SK-MEL-5 (cell line): ENCODE measurements at regions not wholly inside any gene's neighbourhood (a gene's known extent, or its start where the extent isn't known, plus 50 kb on each side); places are given as distances from the start of the nearest gene placed in this dataset.

Experiments used
- DNase-seq: peaks from one replicate; pipeline ENCODE4 v3.0.0-alpha.2; 2016; ENCODE audit warnings: low read depth, low spot score
- in situ Hi-C: cut with HindIII; loops from 2 replicates; pipeline ENCODE4 v1.10.0; 2016; ENCODE audit warnings: low sequenced_read_pairs, high pct_unique_total_duplicates, low pct_unique_long_range_greater_than_20kb

DNA sequence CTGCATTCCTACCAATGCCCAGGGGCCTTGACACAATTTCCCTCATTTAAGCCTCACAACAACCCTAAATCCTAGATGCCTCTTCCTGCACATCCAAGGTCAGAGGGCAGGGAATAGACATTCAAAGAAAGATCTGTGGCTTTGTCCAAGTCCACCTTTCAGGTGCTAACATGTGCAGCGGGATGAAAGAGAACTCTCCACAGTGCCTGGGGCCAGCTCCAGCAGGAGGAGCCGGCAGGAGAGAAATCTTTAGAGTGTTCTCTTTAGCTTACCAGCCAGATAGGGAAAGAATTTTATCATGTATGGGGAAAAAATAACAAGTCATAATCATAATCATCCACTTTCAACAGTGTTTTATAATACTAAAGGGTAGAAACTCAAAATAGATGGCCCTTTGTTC lies 319.7 kb downstream of the MATN1 start:
- no peak for DNase-seq
- in situ Hi-C loops = no loop called here

DNA sequence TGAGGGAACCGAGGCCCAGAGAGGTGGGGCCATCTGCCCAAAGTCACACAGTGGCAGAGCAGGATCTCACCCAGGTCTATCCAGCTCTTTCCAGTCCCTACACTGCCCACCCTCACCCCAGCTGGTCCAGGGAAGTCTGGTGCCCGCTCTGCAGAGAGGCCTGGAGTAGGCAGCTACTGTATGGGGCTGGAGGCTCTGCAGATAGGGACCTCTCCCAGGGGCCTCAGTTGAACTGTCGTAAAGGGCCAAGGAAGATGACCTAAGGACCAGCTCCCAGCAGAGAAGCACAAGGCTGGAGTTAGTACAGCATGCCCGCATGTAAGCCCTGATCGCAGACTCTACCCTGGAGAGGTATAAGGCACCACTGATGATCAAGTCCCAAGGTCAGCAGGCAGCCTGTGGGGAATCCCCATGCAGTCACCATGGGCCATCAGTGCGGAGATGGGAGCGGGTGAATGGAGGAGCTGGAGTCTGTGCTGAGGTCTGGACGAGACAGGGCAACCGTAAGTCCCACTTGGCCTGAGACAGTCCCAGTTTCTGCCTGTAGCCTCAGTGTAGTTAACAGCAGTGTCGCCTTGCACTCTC lies 320.2 kb downstream of the MATN1 start:
- in situ Hi-C loops = no loop called here
- no peak for DNase-seq

DNA sequence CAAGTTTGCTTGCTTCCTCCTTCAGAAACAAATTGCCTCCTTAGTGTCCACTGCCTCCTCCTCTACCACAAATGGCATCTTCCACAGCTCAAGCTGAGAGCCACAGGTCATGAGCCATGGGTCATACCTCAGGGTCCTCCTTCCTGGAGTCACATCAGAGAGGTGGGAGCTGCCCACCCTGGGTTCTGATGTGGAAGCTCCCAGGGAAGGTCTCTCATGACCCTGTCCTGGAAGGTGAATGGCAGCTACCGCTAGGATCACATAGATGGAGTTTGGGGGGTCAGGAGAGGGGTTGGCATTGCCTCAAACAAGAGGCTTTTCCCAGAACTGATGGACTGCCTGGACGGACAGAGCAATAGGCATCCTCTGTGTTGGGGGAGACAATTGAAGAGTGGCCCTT lies 321.4 kb downstream of the MATN1 start:
- no peak for DNase-seq
- in situ Hi-C loops = no loop called here

DNA sequence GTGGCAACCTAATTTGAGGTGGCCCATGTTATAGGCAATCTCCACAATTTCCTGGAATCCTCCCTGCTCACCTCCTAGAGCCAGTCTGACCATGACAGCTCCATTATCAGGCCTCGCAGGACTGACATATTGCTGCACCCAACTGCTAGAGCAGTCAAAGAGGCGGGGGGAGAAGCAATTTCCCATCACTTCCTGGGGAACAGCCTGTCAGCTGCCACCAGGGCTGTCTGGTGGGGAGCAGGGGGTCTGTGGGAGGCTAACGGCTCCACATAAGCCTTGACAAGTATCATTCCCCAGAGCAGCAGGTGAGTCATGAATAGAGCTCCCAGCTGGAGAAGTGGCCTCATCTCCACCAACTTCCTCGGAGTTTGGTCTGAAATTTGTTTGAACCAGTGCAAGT lies 322.9 kb downstream of the MATN1 start:
- no peak for DNase-seq
- in situ Hi-C loops = no loop called here

DNA sequence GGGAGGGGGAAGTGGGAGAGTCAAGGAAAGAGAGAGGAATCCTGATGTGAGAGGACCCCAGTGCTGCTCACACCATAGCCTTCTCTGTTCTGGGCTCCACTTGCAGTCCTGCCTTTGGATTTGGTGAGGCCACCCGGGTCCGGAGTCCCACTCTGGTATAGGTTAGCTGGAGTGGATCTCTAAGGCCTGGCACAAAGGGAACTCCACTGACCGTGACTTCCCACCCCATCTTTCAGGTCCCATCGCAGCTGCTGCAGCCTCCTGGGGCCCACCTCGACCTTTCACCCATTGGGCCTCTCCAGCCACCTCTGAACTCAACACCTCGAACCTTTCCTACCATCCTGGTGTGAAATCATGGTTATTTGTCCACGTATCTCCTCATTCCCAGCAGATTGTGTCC lies 324.4 kb downstream of the MATN1 start:
- in situ Hi-C loops = no loop called here
- no peak for DNase-seq

DNA sequence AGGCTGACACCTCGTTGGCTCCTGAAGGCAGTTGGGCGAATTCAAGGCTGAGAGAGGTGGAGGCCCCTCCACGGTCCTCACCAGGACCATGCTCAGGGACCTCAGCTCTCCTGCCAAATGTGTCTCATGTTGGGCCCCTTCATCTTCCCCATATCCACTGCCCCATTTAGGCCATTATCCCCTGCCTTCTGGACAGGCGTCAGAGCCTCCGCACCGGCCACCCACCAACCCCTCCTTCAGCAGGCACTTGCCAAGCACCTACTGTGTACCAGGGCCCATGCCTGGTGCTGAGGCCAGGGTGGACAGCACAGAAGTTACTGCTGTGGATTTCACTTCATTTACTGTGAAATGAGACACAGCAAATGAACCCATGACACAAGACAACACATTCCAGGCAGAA lies 325.8 kb downstream of the MATN1 start:
- no peak for DNase-seq
- in situ Hi-C loops = no loop called here

DNA sequence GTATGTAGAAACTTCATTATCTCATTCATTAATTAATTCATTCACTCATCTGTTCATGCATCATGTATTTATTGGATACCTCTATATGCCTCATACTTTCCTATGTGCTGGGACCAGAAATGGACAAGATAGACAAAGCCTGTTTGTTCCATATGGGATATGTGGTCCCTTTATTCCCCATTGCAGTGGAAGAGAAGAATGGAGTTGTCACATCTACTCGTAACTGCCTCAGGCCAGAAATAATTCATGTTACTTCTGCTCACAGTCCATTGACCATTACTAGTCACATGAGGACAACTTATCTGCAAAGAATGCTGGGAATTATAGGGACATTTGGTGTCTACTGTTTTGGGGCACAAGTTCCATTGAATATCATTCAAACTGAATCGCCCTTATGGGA lies 327.8 kb downstream of the MATN1 start:
- in situ Hi-C loops = no loop called here
- DNase-seq = peak; percentile 61

DNA sequence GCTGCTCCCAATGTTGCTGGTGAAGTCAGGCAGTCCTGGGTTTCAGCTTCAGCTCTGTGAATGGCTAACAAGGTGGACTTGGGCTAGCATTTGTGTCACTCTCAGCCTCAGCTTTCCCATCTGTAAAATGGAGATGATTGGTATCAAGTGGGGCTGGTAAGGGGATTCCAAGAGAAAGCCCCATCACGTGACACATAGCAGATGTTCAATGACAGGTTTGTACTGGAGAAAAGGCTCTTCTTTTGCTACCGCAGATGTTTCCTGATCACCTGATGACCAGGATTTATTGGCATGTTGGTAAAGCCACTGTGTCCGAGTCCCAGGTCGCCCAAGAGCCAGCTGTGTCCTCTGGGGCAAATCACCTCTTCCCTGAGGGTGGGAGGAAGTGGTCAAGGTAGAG lies 335.0 kb downstream of the MATN1 start:
- in situ Hi-C loops = no loop called here
- no peak for DNase-seq

DNA sequence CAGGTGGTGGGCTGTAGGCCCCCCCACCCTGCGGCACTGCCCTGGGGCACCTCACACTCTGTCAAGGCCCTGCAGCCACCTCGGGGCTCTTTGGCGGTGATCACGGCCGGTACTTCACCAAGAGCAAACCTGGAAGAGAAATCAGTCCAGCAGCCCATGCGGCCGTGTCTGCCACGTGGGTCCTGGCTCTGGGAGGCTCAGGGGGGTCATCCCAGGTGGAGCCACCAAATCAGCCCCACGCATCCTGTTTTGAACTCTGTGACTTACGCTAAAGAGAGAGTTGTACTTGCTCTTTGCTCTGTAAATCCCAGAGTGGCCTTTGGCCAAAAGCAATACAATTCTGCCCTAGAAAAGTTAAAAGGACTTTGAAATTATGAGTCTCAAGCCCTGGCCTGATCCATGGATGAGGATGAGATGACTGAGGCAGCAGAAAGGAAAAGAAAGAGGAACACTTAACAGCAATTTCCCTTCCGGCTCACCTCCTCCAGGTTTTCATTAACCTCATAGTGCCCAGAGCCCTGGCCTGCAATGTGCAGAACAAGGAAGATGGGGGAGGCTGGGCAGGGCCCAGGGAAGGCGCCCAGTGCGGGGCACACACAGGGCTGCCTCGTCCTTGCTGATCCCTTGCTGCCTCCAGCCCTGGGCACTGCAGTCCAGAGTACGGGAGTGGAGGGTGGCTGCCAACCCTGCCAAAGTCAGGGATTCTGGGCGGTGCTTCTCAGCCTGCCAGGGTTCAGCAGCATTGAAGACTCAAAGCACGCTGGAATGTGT lies 337.0 kb downstream of the MATN1 start:
- in situ Hi-C loops = no loop called here

DNA sequence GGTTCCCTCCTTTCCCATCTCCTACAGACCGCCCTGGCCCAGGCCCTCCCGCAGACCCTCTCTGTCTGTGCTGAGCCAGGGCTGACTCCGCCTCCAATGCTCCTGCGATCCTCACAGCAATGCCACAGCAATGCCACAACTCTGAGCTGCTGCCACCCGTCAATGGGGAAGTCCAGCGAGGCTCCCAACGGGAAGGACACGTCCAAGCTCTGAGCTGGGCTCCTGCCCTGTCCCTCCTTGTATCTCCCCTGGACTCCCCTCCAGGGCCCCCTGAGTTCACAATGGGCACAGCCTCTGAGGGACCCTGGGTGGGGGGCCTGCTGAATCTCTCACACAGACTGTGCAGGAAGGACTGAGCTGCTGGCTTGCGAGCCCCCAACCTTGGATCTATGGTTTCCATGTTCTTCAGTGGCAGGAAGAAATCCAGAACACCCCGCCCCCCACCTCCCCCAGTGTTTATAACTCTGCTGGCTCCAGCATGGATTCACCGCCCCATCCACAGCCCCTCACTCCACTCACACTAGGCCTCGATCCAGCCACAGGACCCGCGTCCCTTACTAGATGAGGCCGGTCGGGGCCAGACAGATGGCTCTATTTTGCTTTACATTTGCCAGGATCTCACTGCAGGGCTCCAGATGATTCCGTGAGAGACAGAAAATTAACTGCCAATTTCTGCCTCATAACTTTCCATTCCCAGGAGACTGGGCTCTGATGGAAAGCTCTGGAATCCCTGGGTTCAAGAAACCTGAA lies 338.0 kb downstream of the MATN1 start:
- in situ Hi-C loops = no loop called here
- no peak for DNase-seq

More for the DNA sequence above, 337.0 kb downstream of the MATN1 start:
- DNase-seq = no peak

DNA sequence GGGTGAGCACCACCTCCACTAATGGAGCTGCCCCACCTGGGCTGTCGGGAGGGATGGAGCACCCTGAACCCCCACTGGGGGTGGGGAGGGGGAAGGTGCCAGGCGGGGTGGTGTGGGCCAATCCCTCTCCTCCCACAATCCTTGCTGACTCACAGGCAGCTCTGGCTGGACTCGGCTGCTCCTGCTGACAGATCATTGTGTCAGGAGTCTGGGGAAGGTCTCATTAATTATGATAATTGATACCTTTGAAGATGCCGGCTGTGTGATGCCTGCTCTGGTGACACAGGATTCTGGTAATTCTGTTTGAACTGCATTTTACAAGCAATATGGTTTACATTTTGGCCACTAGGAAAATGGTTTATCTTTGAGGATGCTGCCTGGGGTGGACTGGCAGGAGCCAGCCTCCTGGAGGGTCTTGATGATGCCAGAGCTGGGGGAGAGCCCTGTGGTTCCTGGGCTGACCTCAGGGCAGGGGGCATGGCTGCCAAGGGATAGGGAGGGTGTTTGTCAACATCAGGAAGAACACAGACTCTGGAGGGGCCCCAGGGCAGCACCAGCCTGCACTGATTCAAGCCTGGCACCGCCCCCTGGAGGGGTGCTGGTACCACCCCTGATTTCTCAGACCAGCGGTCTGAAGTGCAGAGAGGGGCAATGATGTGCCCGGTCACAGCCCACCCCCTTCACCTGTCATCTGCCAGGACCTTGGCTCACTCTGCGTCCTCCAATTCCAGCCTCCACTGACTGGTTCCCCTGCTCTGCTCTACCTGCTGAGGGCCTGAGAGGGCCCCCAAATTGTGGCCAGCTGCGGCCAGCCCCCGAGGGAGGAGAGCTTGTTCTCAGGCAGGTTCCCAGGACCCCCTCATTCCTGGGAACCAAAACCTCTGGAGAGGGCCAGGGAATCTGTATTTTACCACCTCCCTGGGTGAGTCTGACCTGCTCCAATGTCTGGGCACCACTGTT lies 338.8 kb downstream of the MATN1 start:
- in situ Hi-C loops = no loop called here

DNA sequence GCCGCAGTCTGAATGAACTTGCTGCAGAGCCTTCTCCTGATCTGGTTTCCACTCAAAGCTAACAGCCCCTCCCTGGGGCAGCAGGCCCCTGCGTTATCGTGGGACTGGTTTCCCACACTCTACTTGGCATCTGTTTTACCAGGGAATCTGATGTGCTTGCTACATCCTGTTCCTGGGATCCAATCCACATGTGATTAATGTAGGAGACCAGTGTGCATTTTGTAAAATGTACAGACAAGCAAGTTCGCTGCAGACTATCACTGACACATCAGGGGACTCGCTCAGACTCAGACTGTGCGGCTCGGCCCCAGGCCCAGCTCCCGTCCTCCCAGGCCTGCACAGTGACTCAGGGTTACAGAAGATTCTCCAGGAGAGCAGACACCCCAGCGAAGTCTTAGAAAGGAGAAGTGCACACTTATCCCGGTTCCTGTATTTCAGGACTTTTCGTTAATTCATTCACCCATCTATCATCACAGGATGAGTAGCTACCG lies 340.1 kb downstream of the MATN1 start:
- in situ Hi-C loops = no loop called here
- DNase-seq = no peak

More for the DNA sequence above, 338.8 kb downstream of the MATN1 start:
- no peak for DNase-seq

DNA sequence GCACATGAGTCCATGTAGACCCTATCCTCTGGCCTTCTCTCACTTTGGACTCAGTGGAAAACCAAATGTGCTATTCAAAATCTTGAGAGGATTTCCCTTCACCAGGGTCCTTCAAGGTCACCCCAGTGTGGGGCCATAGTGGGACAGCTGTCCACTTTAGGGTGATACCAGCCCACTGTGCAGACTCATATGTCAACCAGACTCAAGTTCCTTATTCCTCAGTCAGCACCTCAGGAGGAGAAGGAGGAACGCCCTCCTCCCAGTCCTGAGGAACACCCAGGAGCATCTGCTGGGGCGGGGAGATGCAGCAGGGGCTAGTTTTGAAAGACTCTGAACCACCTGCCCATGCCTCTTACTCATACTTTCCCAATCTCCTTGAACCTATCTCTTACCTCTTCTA lies 340.9 kb downstream of the MATN1 start:
- in situ Hi-C loops = no loop called here
- DNase-seq = no peak

DNA sequence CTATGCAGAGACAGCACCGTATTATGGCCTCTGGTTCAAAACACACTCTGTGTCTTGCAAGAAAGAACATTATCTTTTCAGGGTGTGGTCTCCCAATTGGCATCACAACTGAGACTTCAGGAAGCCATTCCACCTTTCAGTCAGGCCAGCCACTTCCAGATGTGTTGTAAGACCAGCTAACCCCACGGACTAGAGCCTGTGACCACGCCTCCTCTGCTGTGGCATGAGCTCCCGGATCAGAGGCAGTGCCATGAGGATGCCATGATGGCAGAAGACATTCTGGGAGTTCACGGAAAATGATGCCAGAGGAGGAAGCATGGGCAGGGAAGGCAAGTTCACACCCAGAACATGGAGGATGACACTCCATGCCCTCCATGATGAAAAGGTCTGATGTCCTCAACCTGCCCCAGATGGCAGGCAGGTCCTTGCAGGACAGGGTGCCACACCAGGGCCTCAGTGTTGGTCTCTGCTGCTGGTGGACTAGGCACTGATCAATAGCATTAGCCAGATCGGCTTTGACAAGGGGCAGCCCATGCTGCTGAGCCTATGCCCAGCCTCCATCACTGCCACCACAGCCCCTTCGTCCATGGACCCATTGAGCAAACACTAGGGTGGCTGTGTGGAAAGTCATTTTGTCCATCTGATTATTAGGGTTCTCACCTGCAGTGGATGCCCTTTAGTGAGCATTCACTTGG lies 341.6 kb downstream of the MATN1 start:
- in situ Hi-C loops = no loop called here
- no peak for DNase-seq

DNA sequence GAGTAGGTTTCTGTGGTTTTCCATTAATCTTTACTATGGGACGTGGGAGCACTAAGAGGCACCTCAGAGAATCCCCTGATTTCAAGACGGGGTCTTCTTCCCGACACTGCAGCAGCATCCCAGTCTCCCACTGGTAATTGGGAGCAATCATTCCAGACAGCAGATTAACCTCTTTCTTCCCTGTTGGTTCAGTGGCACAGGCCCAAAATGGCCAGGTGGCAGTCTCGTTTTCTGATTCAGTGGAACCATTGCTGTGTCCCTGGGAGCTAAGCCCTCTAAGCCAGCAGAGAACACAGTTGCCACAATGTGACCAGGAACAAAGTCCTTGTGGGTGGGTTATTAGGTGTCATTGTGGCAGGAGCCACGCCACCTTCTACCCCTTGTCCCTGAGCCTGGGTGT lies 342.1 kb downstream of the MATN1 start:
- no peak for DNase-seq
- in situ Hi-C loops = no loop called here

DNA sequence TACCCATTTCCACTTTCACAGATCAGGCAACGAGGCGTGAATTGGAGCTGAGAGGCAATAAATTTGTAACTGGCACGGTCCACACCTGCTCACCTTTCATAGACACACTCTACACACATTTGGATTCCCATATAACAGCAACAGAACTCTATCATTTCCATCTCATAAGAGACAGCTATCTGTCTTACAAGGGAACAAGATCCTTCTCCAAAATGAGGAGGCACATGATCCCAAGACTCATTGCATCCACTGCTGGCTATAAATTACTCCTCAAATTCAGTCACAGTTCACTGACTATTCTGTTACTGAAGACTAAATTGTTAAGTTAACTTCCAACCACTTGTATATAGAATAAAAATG lies 342.8 kb downstream of the MATN1 start:
- in situ Hi-C loops = no loop called here
- DNase-seq = no peak
